ENCODE measurements at regions not wholly inside any gene's neighbourhood (a gene's known extent, or its start where the extent isn't known, plus 50 kb on each side); places are given as distances from the start of the nearest gene placed in this dataset.
"Not testable (repeated sequence)": the region's sequence is repeated elsewhere in the genome, so short reads cannot be mapped to it uniquely, and the experiment has no call there.

DNA sequence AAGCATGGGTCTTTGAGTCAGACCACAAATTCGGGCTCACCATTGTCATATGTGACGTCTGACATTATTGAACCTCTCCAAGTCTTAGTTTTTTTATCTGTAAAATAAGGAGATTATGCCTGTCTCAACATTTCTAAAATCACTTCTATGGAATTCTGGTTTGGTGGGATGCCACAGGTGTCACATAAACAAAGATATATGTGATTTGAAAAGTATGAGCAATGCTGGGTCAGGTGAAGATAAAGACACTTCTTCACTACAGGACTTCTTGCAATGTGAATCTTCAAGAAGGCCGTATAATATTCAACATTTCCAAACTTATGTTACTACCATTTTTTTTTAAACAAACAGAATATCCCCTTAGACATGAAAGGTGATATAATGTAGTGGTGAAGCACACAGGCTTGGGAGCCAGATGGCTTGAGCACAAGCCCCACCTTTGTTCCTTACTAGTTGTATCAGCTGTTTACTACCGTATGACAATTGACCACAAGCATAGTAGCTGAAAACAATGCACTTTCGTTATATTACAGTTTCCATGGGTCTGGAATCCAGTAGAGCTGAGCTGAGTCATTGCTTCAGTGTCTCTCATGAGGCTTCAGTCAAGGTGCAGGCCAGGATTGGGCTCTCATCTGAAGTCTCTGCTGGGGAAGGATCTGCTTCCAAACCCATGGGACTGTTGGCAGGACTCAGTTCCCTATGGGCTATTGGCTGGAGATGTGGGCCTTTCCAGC is 87.7 kb downstream of the UTP18 start:
- DNase-seq: no peak

GRCh38 chr17:51351080-51351479 is 90.7 kb downstream of the UTP18 start:
- DNase-seq: no peak

- DNase-seq: no peak
Measured at GRCh38 chr17:51351890-51352289, 91.5 kb downstream of the UTP18 start.

DNA sequence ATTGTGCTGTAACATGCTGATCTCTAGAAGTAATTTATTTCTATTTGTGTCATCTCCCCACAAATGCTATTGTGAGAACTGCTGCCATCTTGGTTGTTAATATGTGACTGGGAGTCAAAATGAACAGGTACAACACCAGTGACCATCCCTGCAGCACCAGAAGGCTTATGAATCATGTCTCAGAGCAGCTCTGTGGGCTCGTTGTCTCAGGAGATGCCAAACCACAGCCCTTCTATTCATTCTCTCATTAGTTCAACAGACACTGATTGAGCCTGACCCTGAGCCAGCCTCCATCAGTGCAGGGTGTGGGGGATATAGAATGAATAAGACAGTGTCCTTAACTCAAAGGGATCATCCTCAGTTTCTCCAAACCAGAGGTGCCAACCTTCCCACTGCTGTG is 92.5 kb downstream of the UTP18 start:
- no peak for DNase-seq

GRCh38 chr17:51353296-51353695 is 93.0 kb downstream of the UTP18 start:
- no peak for DNase-seq

DNA sequence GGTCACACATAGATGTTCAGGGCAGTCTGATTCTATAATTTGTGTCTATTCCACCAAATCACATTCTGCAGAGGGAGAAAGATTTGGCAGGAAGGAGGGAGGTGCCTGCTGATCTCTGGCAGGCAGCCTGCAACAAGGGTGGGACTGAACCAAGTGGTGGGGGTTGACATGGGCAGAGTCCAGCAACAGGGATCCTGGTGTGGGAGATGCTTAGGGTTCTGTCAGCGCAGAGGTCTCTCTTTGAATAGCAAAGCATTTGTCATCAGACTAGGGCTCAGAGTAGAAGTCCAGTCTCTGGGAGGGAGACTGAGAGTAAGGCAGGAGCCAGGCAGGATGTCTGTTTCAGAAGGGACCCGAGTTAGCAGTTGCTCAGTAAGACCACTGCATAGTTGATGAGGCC is 94.6 kb downstream of the UTP18 start:
- no peak for DNase-seq

- no peak for DNase-seq
Measured at GRCh38 chr17:51355441-51356410, 95.4 kb downstream of the UTP18 start.

GRCh38 chr17:51359055-51359454 is 98.7 kb downstream of the UTP18 start:
- no peak for DNase-seq

GRCh38 chr17:51362811-51363585 is 102.7 kb downstream of the UTP18 start:
- no peak for DNase-seq

DNA sequence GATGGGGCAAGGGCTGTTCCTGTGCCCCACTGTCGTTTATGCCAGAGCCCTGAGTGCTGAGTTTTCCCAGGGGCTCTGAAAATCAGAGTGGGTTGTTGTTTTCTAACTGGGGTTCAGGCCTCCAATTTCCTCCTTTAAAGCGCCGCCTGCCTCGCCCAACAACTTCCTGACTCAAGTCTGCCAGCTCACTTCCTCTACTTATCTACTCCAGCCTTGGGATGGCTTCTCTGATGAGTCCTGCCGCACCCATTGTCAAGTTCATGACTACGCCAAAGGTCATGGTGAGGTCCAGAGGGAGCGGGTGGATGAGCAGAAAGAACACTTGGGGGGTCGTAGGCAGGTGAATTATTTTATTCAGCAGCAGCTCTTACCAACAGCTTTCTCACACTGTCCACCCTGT is 104.7 kb downstream of the UTP18 start:
- no peak for DNase-seq

DNA sequence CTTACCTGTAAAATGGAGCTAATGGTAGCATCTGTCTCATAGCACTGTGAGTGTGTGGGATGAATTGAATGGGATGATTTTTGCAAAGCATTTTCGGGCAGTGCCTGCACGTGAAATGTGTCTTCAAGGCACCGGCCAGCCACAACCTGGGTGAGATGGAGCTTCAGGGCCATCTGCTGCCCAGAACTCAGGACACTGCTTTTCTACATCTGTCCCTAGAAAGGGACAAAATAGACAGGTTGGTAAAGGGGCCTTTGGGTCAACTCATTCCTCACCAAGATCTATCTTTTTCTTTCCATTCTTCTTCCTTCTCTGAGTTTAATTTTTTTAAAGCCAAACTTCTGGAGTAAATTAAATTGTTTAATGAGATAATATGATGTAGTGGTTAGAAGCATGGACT is 106.5 kb downstream of the UTP18 start:
- DNase-seq: no peak

GRCh38 chr17:51367836-51368235 is 107.5 kb downstream of the UTP18 start:
- not testable (repeated sequence) for DNase-seq

DNA sequence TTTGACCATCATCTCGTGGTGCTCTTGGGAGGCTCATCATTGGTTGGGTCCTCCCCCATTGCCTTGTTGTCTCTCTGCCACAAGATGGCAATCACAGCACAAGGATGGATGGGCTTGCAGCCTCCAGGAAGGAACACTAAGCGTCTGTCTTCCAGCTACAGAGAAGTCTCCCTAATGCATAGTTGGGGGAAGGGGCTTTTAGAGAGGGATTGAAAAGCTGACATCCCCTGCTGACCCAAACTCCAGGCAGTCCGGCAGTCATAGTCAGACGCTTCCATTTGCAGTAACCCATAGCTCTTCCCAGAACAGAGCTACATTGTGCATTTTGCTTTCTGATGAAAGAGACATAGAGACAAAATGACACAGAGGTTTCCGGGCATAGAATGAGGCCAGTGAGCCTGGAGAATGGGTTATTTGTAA is 111.4 kb downstream of the UTP18 start:
- peak; percentile 87 for DNase-seq

- DNase-seq: peak; percentile 26
Measured at GRCh38 chr17:51372345-51373004, 112.1 kb downstream of the UTP18 start.

DNA sequence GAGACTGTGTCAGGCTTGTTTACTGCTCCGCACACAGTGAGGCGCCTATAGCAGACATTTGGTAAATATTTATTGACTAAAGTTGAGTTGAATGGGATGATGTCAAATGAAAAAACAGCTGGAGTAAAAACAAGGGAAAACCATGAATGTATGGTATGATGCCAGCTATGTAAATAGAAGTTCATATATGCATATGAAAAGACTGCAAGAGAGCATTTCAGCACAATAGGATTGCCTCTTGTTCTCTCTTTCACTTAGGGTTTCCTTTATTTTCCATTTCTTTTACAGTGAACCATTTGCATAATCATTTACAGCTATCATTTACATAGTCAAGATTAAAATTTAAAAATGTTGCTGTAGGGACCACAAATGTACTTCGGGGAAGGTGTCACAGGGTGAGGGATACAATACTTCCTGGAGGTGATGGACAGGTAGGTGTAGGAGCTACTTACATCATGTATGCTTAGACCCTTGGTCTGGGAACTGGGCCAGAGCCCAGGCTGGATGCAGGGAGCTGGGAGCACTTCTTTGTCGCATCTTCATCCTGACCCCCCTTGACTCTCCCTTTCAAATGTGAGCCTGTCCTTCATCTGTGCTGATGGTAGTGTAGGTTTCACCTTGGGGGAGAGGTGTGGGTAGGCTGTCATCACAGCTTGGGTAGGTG is 113.3 kb downstream of the UTP18 start:
- peak; percentile 30 for DNase-seq

GRCh38 chr17:51374209-51374608 is 113.9 kb downstream of the UTP18 start:
- no peak for DNase-seq

DNA sequence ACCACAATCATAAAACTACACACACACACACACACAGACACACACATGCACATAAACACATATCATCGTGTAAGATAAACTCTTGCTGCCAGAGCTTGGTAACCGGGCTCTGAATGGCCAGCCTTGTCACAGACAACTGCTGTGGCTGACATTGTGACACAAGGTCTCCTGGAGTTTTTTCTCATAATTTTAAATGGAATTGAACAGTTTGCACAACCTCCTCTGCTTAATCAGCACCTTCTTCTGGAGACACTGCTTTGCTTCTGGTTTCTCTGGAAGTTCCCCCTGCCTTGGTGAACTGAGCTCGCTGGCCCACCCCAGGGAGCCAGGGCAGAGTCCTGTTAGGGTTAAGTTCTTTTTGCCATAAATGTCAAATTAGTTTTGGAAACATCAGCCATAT is 115.4 kb downstream of the UTP18 start:
- DNase-seq: no peak

DNA sequence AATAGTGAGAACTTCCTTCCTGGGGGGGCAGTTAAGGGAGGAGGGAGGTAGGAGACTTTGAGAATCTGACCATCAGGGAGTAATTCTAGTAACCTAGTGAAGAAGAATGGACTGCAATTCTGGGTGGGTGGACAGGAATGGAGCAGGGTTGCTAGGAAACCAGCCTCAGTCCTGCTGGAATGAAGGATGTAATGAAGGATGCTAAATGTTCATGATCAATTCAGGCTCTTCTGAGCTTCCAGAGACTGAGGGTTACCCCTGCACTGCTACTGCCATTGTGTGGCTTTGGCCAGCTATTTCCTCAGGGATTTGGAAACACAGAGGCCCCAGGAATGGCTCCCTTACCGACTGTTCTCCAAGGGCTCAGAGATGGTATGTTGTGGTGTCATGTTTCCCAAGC is 116.4 kb downstream of the UTP18 start:
- DNase-seq: no peak

GRCh38 chr17:51381262-51381661 is 120.9 kb downstream of the UTP18 start:
- DNase-seq: no peak

DNA sequence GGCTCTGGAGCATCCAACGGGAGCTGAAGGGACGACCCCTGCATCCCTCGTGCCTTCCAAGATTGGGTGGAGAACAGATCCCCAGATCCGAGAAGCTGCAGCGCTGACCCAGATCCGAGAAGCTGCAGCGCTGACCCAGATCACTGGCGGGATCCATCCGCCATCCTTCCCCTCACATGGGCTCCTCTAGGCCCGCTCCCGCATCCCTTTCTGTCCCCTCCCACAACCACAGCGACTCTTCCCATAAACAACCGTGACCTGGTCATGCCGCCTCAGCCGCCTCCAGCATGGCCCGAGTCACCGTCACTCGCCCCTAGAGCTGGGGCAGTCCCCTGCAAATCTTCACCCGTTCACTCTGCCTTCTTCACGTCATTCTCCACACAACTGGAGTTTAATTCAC is 124.9 kb downstream of the UTP18 start:
- DNase-seq: no peak

DNA sequence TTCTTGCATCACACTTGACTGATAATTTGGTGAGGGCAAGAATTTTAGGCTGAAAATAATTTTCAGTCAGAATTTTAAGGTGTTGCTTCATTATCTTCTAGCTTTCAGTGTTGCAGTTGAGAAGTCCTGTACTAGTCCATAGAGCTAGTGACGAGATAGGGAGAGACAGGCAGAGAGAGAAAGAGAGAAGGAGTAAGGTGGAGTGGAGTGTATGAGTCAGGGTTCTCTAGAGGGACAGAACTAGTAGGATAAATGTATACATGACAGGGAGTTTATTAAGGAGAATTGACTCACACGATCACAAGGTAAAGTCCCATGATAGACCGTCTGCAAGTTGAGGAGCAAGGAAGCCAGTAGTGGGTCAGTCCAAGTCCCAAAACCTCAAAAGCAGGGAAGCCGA is 127.2 kb downstream of the UTP18 start:
- DNase-seq: no peak

GRCh38 chr17:51387986-51388385 is 127.6 kb downstream of the UTP18 start:
- DNase-seq: no peak

Measured in NCI-H774 (cell line).